H9 (cell line): ENCODE measurements at regions not wholly inside any gene's neighbourhood (a gene's known extent, or its start where the extent isn't known, plus 50 kb on each side); places are given as distances from the start of the nearest gene placed in this dataset.

ENCODE experiments used
- DNase-seq: peaks from one replicate; pipeline ENCODE4 v3.0.0-alpha.2; 2017
- H2AFZ ChIP-seq: one replicate; pipeline ENCODE4 v1.6.1; 2013; ENCODE audit warnings: mild to moderate bottlenecking, low read length, control low read depth, moderate library complexity
- H2AK5ac ChIP-seq: 2 replicates; pipeline ENCODE4 v1.6.1; 2013; ENCODE audit warnings: low read length, control low read depth, mixed read lengths; ENCODE audit not compliant: insufficient read length
- H2BK120ac ChIP-seq: one replicate; pipeline ENCODE4 v1.6.1; 2013; ENCODE audit warnings: low read depth, mild to moderate bottlenecking, low read length, control low read depth, inconsistent platforms; ENCODE audit not compliant: poor library complexity, severe bottlenecking
- H2BK12ac ChIP-seq: 2 replicates; pipeline ENCODE4 v1.6.1; 2013; ENCODE audit warnings: low read length, control low read depth, mixed read lengths, low read depth; ENCODE audit not compliant: insufficient read length
- H2BK15ac ChIP-seq: 2 replicates; pipeline ENCODE4 v1.6.1; 2013; ENCODE audit warnings: low read depth, low read length, control low read depth
- H2BK20ac ChIP-seq: one replicate; pipeline ENCODE4 v1.6.1; 2013; ENCODE audit warnings: low read depth, mild to moderate bottlenecking, low read length, control low read depth, inconsistent platforms; ENCODE audit not compliant: poor library complexity, severe bottlenecking
- H2BK5ac ChIP-seq: 2 replicates; pipeline ENCODE4 v1.6.1; 2013; ENCODE audit warnings: low read length, control low read depth, mixed read lengths; ENCODE audit not compliant: insufficient read length
- H3K14ac ChIP-seq: 2 replicates; pipeline ENCODE4 v1.6.1; 2013; ENCODE audit warnings: low read length, control low read depth; ENCODE audit not compliant: insufficient read depth
- H3K18ac ChIP-seq: 2 replicates; pipeline ENCODE4 v1.6.1; 2013; ENCODE audit warnings: low read depth, mild to moderate bottlenecking, mixed read lengths, low read length, control low read depth; ENCODE audit not compliant: insufficient read length
- H3K23ac ChIP-seq: 2 replicates; pipeline ENCODE4 v1.6.1; 2013; ENCODE audit warnings: low read length, control low read depth, mixed read lengths, low read depth; ENCODE audit not compliant: insufficient read length
- H3K23me2 ChIP-seq: 2 replicates; pipeline ENCODE4 v1.6.1; 2013; ENCODE audit warnings: low read depth, mild to moderate bottlenecking, mixed read lengths, low read length, control low read depth; ENCODE audit not compliant: insufficient read length, poor library complexity, severe bottlenecking
- H3K27ac ChIP-seq: 2 replicates; pipeline ENCODE4 v1.5.1; 2013; ENCODE audit warnings: low read length, control low read depth, mixed read lengths, low read depth; ENCODE audit not compliant: insufficient read length
- H3K27me3 ChIP-seq: 2 replicates; pipeline ENCODE4 v1.6.1; 2013; ENCODE audit warnings: low read length, control low read depth, inconsistent platforms; ENCODE audit not compliant: insufficient read depth
- H3K4ac ChIP-seq: 2 replicates; pipeline ENCODE4 v1.6.1; 2013; ENCODE audit warnings: low read depth, mild to moderate bottlenecking, control low read depth, inconsistent platforms, low read length, moderate library complexity
- H3K4me1 ChIP-seq: 2 replicates; pipeline ENCODE4 v1.6.1; 2013; ENCODE audit warnings: low read length, control low read depth, inconsistent platforms; ENCODE audit not compliant: insufficient read depth
- H3K4me2 ChIP-seq: 2 replicates; pipeline ENCODE4 v1.6.1; 2013; ENCODE audit warnings: low read length, control low read depth, mixed read lengths; ENCODE audit not compliant: insufficient read length, insufficient read depth
- H3K56ac ChIP-seq: 2 replicates; pipeline ENCODE4 v1.6.1; 2013; ENCODE audit warnings: low read depth, mild to moderate bottlenecking, mixed read lengths, low read length, control low read depth; ENCODE audit not compliant: insufficient read length
- H3K79me1 ChIP-seq: 2 replicates; pipeline ENCODE4 v1.6.1; 2013; ENCODE audit warnings: low read depth, mild to moderate bottlenecking, moderate library complexity, low read length, control low read depth, inconsistent platforms; ENCODE audit not compliant: insufficient read depth, poor library complexity, severe bottlenecking
- H3K79me2 ChIP-seq: 2 replicates; pipeline ENCODE4 v1.6.1; 2013; ENCODE audit warnings: low read length, control low read depth, inconsistent platforms; ENCODE audit not compliant: insufficient read depth
- H3K9ac ChIP-seq: 2 replicates; pipeline ENCODE4 v1.6.1; 2013; ENCODE audit warnings: low read length, control low read depth, mixed read lengths; ENCODE audit not compliant: insufficient read length; ENCODE audit errors: extremely low read depth
- H3K9me3 ChIP-seq: one replicate; pipeline ENCODE4 v1.6.1; 2013; ENCODE audit warnings: low read depth, low read length, inconsistent platforms; ENCODE audit not compliant: control insufficient read depth
- H3T11ph ChIP-seq: one replicate; pipeline ENCODE4 v1.6.1; 2013; ENCODE audit warnings: mild to moderate bottlenecking, low read length, control low read depth, inconsistent platforms
- H4K20me1 ChIP-seq: one replicate; pipeline ENCODE4 v1.6.1; 2013; ENCODE audit not compliant: control insufficient read depth, insufficient read length, insufficient read depth
- H4K5ac ChIP-seq: 2 replicates; pipeline ENCODE4 v1.6.1; 2013; ENCODE audit warnings: low read depth, mild to moderate bottlenecking, mixed read lengths, low read length, control low read depth; ENCODE audit not compliant: insufficient read length
- H4K8ac ChIP-seq: replicated peaks from 2 replicates; pipeline ENCODE4 v1.6.1; 2013; ENCODE audit warnings: low read length, control low read depth, mixed read lengths, low read depth; ENCODE audit not compliant: insufficient read length
- H4K91ac ChIP-seq: 2 replicates; pipeline ENCODE4 v1.6.1; 2013; ENCODE audit warnings: low read depth, mild to moderate bottlenecking, moderate library complexity, mixed read lengths, low read length, control low read depth; ENCODE audit not compliant: insufficient read length
- H3K27ac Mint-ChIP-seq, 3 experiments: 2 replicates in 2 of 3; 3 replicates in 1 of 3; pipeline ENCODE4 v1.8.0; 2020 to 2021; ENCODE audit warnings: mixed read lengths in 3 of 3, mild to moderate bottlenecking in 1 of 3, moderate library complexity in 1 of 3
- H3K27me3 Mint-ChIP-seq: 2 replicates; pipeline ENCODE4 v1.8.0; 2021; ENCODE audit warnings: low read depth, mild to moderate bottlenecking, moderate library complexity, mixed read lengths
- H3K36me3 Mint-ChIP-seq, 3 experiments: 2 replicates in 2 of 3; 3 replicates in 1 of 3; pipeline ENCODE4 v1.8.0; 2020 to 2021; ENCODE audit warnings: low read depth in 3 of 3, mixed read lengths in 3 of 3; ENCODE audit not compliant: insufficient read depth in 1 of 3
- H3K4me1 Mint-ChIP-seq, 2 experiments: 2 replicates each; pipeline ENCODE4 v1.8.0; 2020; ENCODE audit warnings: mixed read lengths in 2 of 2
- H3K4me3 Mint-ChIP-seq, 2 experiments: 2 replicates in 1 of 2; 3 replicates in 1 of 2; pipeline ENCODE4 v1.8.0; 2020 to 2021; ENCODE audit warnings: mild to moderate bottlenecking in 2 of 2, mixed read lengths in 2 of 2, moderate library complexity in 1 of 2
- H3K9me3 Mint-ChIP-seq, 2 experiments: 2 replicates in 1 of 2; 3 replicates in 1 of 2; pipeline ENCODE4 v1.8.0; 2020; ENCODE audit warnings: mild to moderate bottlenecking in 2 of 2, mixed read lengths in 2 of 2, moderate library complexity in 1 of 2
- WGBS: extraction: QIAGEN DNeasy Blood & Tissue Kit; methylation state at CpG from one replicate; pipeline ENCODE4 v1.1.7; 2013; ENCODE audit warnings: missing lambda C conversion rate, low lambda C conversion rate, mixed read lengths; ENCODE audit not compliant: insufficient read length; ENCODE audit errors: extremely low coverage; 5-methylcytosine and 5-hydroxymethylcytosine counted together
- TF ChIP-seq, protein P1 (sequence below): fragments of 200-600 bp; sonication (generic); conservative IDR thresholded peaks from 3 replicates; pipeline ENCODE4 v1.8.0; 2021; ENCODE audit warnings: antibody characterized with exemption, mild to moderate bottlenecking

DNA sequence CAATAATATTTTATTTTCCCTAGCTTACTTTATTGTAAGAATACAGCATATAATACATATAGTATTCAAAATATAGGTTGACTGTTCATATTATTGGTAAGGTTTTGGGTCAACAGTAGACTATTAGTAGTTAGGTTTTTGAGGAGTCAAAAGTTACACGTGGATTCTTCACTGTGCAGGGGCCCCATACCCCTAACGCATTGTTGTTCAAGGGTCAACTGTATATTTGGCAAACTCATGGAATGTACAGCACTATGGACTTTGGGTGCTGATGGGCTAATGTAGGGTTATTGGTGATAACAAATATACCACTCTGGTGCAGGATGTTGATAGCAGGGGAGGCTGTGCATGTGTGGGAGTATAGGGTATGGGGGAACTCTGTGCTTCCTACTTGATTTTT, 397.2 kb downstream of the BCKDHB start:
- no peak overlapping the region for H2BK15ac ChIP-seq
- no peak overlapping the region for H3K9ac ChIP-seq
- no peak overlapping the region for H4K8ac ChIP-seq
- H3K56ac ChIP-seq, result no peak overlapping the region
- H3K9me3 ChIP-seq, result no peaks in the 10 kb centered on the region
- H2BK5ac ChIP-seq, result no peak overlapping the region
- H3K18ac ChIP-seq, result no peak overlapping the region
- H4K91ac ChIP-seq, result no peak overlapping the region
- H3K79me2 ChIP-seq, result no peaks in the 10 kb centered on the region
- no peak overlapping the region for H3K27ac Mint-ChIP-seq
- H3K23ac ChIP-seq, result no peak overlapping the region
- H4K20me1 ChIP-seq, result no peaks in the 10 kb centered on the region
- no peak for DNase-seq
- no peak overlapping the region for H3K27ac ChIP-seq
- no peak overlapping the region for H2BK120ac ChIP-seq
- no peak overlapping the region for H3K4me2 ChIP-seq
- H3K27me3 ChIP-seq, result no peaks in the 10 kb centered on the region
- no CpG with 5 or more reads among the region's 2 CpGs for WGBS
- H3T11ph ChIP-seq, result no peak overlapping the region
- H3K23me2 ChIP-seq, result no peaks in the 10 kb centered on the region
- no peaks in the 10 kb centered on the region for H3K79me1 ChIP-seq
- no peak overlapping the region for H2AFZ ChIP-seq
- no peak overlapping the region for H2BK12ac ChIP-seq
- no peaks in the 10 kb centered on the region for H3K9me3 Mint-ChIP-seq
- no peak overlapping the region for H3K4me3 Mint-ChIP-seq
- no peak overlapping the region for H4K5ac ChIP-seq
- no peaks in the 10 kb centered on the region for H3K4me1 ChIP-seq
- no peak overlapping the region for H2BK20ac ChIP-seq
- no peaks in the 10 kb centered on the region for H3K27me3 Mint-ChIP-seq
- TF ChIP-seq, protein P1, sequence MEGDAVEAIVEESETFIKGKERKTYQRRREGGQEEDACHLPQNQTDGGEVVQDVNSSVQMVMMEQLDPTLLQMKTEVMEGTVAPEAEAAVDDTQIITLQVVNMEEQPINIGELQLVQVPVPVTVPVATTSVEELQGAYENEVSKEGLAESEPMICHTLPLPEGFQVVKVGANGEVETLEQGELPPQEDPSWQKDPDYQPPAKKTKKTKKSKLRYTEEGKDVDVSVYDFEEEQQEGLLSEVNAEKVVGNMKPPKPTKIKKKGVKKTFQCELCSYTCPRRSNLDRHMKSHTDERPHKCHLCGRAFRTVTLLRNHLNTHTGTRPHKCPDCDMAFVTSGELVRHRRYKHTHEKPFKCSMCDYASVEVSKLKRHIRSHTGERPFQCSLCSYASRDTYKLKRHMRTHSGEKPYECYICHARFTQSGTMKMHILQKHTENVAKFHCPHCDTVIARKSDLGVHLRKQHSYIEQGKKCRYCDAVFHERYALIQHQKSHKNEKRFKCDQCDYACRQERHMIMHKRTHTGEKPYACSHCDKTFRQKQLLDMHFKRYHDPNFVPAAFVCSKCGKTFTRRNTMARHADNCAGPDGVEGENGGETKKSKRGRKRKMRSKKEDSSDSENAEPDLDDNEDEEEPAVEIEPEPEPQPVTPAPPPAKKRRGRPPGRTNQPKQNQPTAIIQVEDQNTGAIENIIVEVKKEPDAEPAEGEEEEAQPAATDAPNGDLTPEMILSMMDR, result no peak
- H2AK5ac ChIP-seq, result no peak overlapping the region
- no peaks in the 10 kb centered on the region for H3K36me3 Mint-ChIP-seq
- no peak overlapping the region for H3K14ac ChIP-seq
- H3K4me1 Mint-ChIP-seq, result peaks cover 10 to 13% of the 10 kb centered on the region in 2 experiments
- no peak overlapping the region for H3K4ac ChIP-seq
